Smooth muscle cell (in vitro differentiated cells): ENCODE measurements at regions not wholly inside any gene's neighbourhood (a gene's known extent, or its start where the extent isn't known, plus 50 kb on each side); places are given as distances from the start of the nearest gene placed in this dataset.
"Not testable (repeated sequence)": the region's sequence is repeated elsewhere in the genome, so short reads cannot be mapped to it uniquely, and the experiment has no call there.

Experiments
- DNase-seq: peaks from one replicate; lab custom pipeline; 2025; ENCODE audit not compliant: unreplicated experiment; lab: John Stamatoyannopoulos, UW
- H2AFZ ChIP-seq: fragments of 200-600 bp; sonication (generic); 2 replicates; pipeline ENCODE4 v1.6.0; 2016; ENCODE audit warnings: antibody characterized with exemption, low read depth, mild to moderate bottlenecking
- H3F3A ChIP-seq: fragments of 200-600 bp; sonication (generic); 2 replicates; pipeline ENCODE4 v1.6.0; 2017; ENCODE audit warnings: antibody characterized with exemption, low read depth
- H3K27ac ChIP-seq: fragments of 200-600 bp; sonication (generic); 2 replicates; pipeline ENCODE4 v1.5.1; 2016; ENCODE audit warnings: low read depth, mild to moderate bottlenecking
- H3K27me3 ChIP-seq: fragments of 200-600 bp; sonication (generic); 2 replicates; pipeline ENCODE4 v1.6.1; 2016; ENCODE audit warnings: low read depth, mild to moderate bottlenecking
- H3K36me3 ChIP-seq: fragments of 200-600 bp; sonication (generic); 2 replicates; pipeline ENCODE4 v1.5.1; 2016; ENCODE audit warnings: low read depth
- H3K4me1 ChIP-seq: fragments of 200-600 bp; sonication (generic); 2 replicates; pipeline ENCODE4 v1.5.1; 2016; ENCODE audit warnings: low read depth
- H3K4me2 ChIP-seq: fragments of 200-600 bp; sonication (generic); 2 replicates; pipeline ENCODE4 v1.6.0; 2016; ENCODE audit warnings: mild to moderate bottlenecking
- H3K4me3 ChIP-seq: fragments of 200-600 bp; sonication (generic); 2 replicates; pipeline ENCODE4 v1.5.1; 2016; ENCODE audit warnings: mild to moderate bottlenecking
- H3K79me2 ChIP-seq: fragments of 200-600 bp; sonication (generic); 2 replicates; pipeline ENCODE4 v1.6.0; 2016; ENCODE audit warnings: low read depth, mild to moderate bottlenecking
- H3K9ac ChIP-seq: fragments of 200-600 bp; sonication (generic); 2 replicates; pipeline ENCODE4 v1.6.0; 2016; ENCODE audit warnings: low read depth
- H3K9me3 ChIP-seq: fragments of 200-600 bp; sonication (generic); replicated peaks from 2 replicates; pipeline ENCODE4 v1.5.1; 2016; ENCODE audit warnings: low read depth
- H4K20me1 ChIP-seq: fragments of 200-600 bp; sonication (generic); 2 replicates; pipeline ENCODE4 v1.6.0; 2016; ENCODE audit warnings: low read depth
- WGBS: methylation state at CpG from one replicate; pipeline ENCODE4 v1.1.7; 2016; ENCODE audit warnings: low lambda C conversion rate; 5-methylcytosine and 5-hydroxymethylcytosine counted together
- TF ChIP-seq, protein P1 (sequence below): fragments of 200-600 bp; sonication (generic); IDR thresholded peaks from 2 replicates; pipeline ENCODE4 v1.5.1; 2017; ENCODE audit warnings: borderline replicate concordance, mild to moderate bottlenecking, antibody characterized with exemption; ENCODE audit not compliant: insufficient read depth, poor library complexity, severe bottlenecking

DNA sequence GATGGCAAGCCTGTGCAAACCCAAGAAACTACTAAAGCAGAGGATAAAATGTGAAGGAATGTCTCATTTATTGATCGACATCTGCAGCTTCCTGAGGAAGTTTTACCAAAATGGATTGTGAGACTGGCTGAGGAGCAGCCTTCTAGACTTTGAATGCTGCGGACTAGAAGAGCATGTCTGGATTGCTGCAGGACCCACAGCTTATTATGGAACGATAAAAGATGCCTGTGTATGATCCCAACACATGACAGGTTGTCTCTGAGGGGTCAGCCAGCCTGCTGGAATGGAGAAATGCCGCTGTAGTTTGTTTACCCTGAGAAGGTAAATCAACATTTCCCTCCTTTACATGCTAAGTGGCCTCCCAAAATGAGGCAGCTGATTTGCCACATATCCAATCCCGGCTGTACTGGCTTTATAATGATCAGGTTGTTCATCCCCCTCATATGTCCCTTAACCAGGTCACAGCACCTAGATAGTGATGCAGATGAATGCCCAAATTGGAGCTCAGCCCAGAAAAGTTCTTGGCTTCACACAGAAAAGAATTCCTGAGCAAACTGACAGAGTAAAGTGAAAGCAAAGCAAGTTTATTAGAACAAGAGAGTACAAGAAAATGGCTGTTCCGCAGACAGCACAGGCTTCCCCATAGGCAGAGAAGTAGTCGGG lies 63.9 kb downstream of the IL12A start:
- DNase-seq: no peak

DNA sequence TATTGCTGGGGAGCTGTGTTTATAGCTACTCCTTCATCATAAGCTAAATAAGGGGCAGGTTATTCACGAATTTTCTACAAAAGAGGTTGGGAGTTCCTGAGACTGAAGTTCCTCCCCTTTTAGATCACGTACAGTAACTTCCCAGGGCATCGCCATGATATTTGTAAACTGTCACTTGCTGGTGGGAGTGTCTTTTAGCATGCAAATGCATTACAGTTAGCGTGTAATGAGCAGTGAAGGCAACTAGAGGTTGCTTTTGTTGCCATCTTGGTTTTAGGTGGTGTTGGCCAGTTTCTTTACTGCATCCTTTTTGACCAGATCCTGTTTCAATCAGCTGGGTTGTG lies 64.4 kb downstream of the IL12A start:
- Histone ChIP-seq H3K4me2 (no peak overlapping the region), H3K36me3 (no peaks in the 10 kb centered on the region), H3K79me2 (no peaks in the 10 kb centered on the region), H3K4me1 (no peaks in the 10 kb centered on the region), H3K27ac (no peak overlapping the region), H3K4me3 (no peak overlapping the region), H3F3A (no peaks in the 10 kb centered on the region), H3K27me3 (no peaks in the 10 kb centered on the region), H3K9me3 (no peaks in the 10 kb centered on the region), H3K9ac (no peak overlapping the region), H4K20me1 (no peaks in the 10 kb centered on the region), H2AFZ (no peak overlapping the region)
- 88% methylated on average over 4 of the region's 4 CpGs for WGBS
- DNase-seq: no peak
- TF ChIP-seq, protein P1, sequence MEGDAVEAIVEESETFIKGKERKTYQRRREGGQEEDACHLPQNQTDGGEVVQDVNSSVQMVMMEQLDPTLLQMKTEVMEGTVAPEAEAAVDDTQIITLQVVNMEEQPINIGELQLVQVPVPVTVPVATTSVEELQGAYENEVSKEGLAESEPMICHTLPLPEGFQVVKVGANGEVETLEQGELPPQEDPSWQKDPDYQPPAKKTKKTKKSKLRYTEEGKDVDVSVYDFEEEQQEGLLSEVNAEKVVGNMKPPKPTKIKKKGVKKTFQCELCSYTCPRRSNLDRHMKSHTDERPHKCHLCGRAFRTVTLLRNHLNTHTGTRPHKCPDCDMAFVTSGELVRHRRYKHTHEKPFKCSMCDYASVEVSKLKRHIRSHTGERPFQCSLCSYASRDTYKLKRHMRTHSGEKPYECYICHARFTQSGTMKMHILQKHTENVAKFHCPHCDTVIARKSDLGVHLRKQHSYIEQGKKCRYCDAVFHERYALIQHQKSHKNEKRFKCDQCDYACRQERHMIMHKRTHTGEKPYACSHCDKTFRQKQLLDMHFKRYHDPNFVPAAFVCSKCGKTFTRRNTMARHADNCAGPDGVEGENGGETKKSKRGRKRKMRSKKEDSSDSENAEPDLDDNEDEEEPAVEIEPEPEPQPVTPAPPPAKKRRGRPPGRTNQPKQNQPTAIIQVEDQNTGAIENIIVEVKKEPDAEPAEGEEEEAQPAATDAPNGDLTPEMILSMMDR: no peak

More for the DNA sequence above, 63.9 kb downstream of the IL12A start:
- no peaks in the 10 kb centered on the region for H3K27me3 ChIP-seq
- H3K9me3 ChIP-seq: no peaks in the 10 kb centered on the region
- H3K27ac ChIP-seq: no peak overlapping the region
- TF ChIP-seq, protein P1: no peak
- no peak overlapping the region for H2AFZ ChIP-seq
- H4K20me1 ChIP-seq: no peaks in the 10 kb centered on the region
- H3K36me3 ChIP-seq: no peaks in the 10 kb centered on the region
- H3K79me2 ChIP-seq: no peaks in the 10 kb centered on the region
- no peaks in the 10 kb centered on the region for H3K4me1 ChIP-seq
- WGBS: 95% methylated on average over 7 of the region's 7 CpGs
- no peak overlapping the region for H3K9ac ChIP-seq
- no peak overlapping the region for H3K4me2 ChIP-seq
- H3F3A ChIP-seq: no peaks in the 10 kb centered on the region
- H3K4me3 ChIP-seq: no peak overlapping the region

DNA sequence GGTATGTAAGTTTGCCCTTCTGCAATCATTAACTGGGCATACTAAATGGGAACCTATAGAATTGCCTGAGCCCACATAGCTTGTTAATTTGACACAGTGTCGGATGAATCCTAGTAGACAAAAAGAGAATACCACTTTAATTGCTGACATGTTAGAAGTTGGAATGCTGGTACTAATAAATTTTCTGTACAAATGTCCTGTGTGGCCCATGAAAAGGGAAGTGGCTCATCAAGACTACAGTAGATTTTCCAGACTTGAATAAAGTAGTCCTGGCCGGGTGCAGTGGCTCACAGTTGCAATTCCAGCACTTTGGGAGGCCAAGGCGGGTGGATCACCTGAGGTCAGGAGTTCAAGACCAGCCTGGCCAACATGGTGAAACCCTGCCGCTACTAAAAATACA lies 66.2 kb downstream of the IL12A start:
- H4K20me1 ChIP-seq, H2AFZ ChIP-seq, H3K27me3 ChIP-seq, H3K4me1 ChIP-seq, H3K9ac ChIP-seq, H3K36me3 ChIP-seq, H3K27ac ChIP-seq, H3K4me2 ChIP-seq, H3K4me3 ChIP-seq, H3K9me3 ChIP-seq, H3F3A ChIP-seq, H3K79me2 ChIP-seq, DNase-seq: not testable (repeated sequence)
- 92% methylated on average over 4 of the region's 4 CpGs for WGBS

GRCh38 chr3:160055659-160056058 lies 67.0 kb downstream of the IL12A start:
- no peaks in the 10 kb centered on the region for H3K27me3 ChIP-seq
- H3K4me2 ChIP-seq: no peak overlapping the region
- H2AFZ ChIP-seq: no peak overlapping the region
- H3K36me3 ChIP-seq: no peaks in the 10 kb centered on the region
- H4K20me1 ChIP-seq: no peaks in the 10 kb centered on the region
- no peaks in the 10 kb centered on the region for H3K9me3 ChIP-seq
- no peak overlapping the region for H3K4me3 ChIP-seq
- H3F3A ChIP-seq: no peaks in the 10 kb centered on the region
- no peak overlapping the region for H3K27ac ChIP-seq
- H3K4me1 ChIP-seq: no peaks in the 10 kb centered on the region
- DNase-seq: no peak
- H3K9ac ChIP-seq: no peak overlapping the region
- H3K79me2 ChIP-seq: no peaks in the 10 kb centered on the region
- TF ChIP-seq, protein P1: no peak
- 99% methylated on average over 3 of the region's 3 CpGs for WGBS
